ENCODE measurements at regions not wholly inside any gene's neighbourhood (a gene's known extent, or its start where the extent isn't known, plus 50 kb on each side); places are given as distances from the start of the nearest gene placed in this dataset.
A peak's percentile ranks its signal among the peaks of the same experiment; 100 is the strongest.
"Not testable (repeated sequence)": the region's sequence is repeated elsewhere in the genome, so short reads cannot be mapped to it uniquely, and the experiment has no call there.

GRCh38 chr1:221602830-221603229, 139.1 kb downstream of the DUSP10 start:
- H3K4me3 ChIP-seq (ENCODE audit: low read depth, low read length), result no peak overlapping the region
- TF ChIP-seq CTCF (IDR thresholded peaks at IDR 0.05; ENCODE audit: insufficient read depth, low read depth, low read length), result no peak
- DNase-seq (ENCODE audit: low read depth), result peak; percentile 48

DNA sequence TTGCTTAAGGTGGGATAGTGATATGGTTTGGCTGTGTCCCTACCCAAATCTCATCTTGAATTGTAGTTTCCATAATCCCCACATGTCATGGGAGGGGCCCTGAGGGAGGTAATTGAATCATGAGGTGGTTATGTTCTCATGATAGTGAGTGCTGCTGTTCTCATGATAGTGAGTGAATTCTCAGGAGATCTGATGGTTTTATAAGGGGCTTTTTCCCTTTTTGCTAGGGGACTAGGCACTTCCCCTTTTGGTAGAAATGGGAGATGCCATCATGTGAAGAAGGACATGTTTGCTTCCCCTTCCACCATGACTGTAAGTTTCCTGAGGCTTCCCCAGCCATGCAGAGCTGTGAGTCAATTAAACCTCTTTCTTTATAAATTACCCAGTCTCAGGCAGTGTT, 137.5 kb downstream of the DUSP10 start:
- H3K4me3 ChIP-seq (ENCODE audit: low read depth, low read length); DNase-seq (ENCODE audit: low read depth): not testable (repeated sequence)

GRCh38 chr1:221604948-221605347, 136.9 kb downstream of the DUSP10 start:
- TF ChIP-seq CTCF (IDR thresholded peaks at IDR 0.05; ENCODE audit: insufficient read depth, low read depth, low read length), result no peak
- DNase-seq (ENCODE audit: low read depth), result no peak
- no peak overlapping the region for H3K4me3 ChIP-seq (ENCODE audit: low read depth, low read length)

- no peak overlapping the region for H3K4me3 ChIP-seq (ENCODE audit: low read depth, low read length)
- no peak for TF ChIP-seq CTCF (IDR thresholded peaks at IDR 0.05; ENCODE audit: insufficient read depth, low read depth, low read length)
These were observed 136.3 kb downstream of the DUSP10 start for GRCh38 chr1:221605569-221605968.

GRCh38 chr1:221606256-221606655, 135.6 kb downstream of the DUSP10 start:
- no peak overlapping the region for H3K4me3 ChIP-seq (ENCODE audit: low read depth, low read length)
- no peak for DNase-seq (ENCODE audit: low read depth)
- no peak for TF ChIP-seq CTCF (IDR thresholded peaks at IDR 0.05; ENCODE audit: insufficient read depth, low read depth, low read length)

More at GRCh38 chr1:221605569-221605968, 136.3 kb downstream of the DUSP10 start:
- no peak for DNase-seq (ENCODE audit: low read depth)

- no peak overlapping the region for H3K4me3 ChIP-seq (ENCODE audit: low read depth, low read length)
- no peak for TF ChIP-seq CTCF (IDR thresholded peaks at IDR 0.05; ENCODE audit: insufficient read depth, low read depth, low read length)
- no peak for DNase-seq (ENCODE audit: low read depth)
These were observed 133.0 kb downstream of the DUSP10 start for GRCh38 chr1:221608835-221609320.

DNA sequence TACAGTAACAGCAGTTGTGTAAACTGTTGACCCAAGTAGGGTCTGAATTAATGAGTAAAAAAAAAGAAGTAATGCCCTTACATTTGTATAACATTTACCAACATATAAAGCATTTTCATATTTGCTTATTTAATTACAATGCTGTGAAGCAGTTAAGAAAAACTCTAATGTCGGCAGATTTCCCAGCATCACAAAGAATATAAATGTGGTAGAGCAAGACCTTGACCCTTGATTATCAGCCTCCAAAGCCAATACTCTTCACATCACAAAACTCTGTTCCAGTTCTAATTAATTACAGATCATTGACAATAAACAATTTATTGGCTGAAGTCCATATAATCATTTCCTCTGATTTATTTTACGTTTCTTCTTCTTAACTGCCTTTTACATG, 130.2 kb downstream of the DUSP10 start:
- no peak for TF ChIP-seq CTCF (IDR thresholded peaks at IDR 0.05; ENCODE audit: insufficient read depth, low read depth, low read length)
- no peak overlapping the region for H3K4me3 ChIP-seq (ENCODE audit: low read depth, low read length)
- DNase-seq (ENCODE audit: low read depth), result no peak
